Lung (tissue), 11 donors: ENCODE measurements at regions not wholly inside any gene's neighbourhood (a gene's known extent, or its start where the extent isn't known, plus 50 kb on each side); places are given as distances from the start of the nearest gene placed in this dataset.

Experiments
- ATAC-seq: fragments of 200-7000 bp; cut with Tn5 transposase; one replicate; pipeline ENCODE4 v1.9.1; 2020; ENCODE audit warnings: moderate number of reproducible peaks; ENCODE audit not compliant: insufficient read depth, low FRiP score
- DNase-seq, 3 donors: peaks; one replicate each; pipeline ENCODE4 v3.0.0-alpha.2; 2013 to 2017
- H3K27ac ChIP-seq, 2 donors: one replicate each; pipeline ENCODE4 v1.5.1; 2013; ENCODE audit warnings: mild to moderate bottlenecking in 2 of 2, moderate library complexity in 2 of 2, control low read depth in 1 of 2, inconsistent platforms in 1 of 2, low read depth in 1 of 2, low read length in 1 of 2
- H3K27me3 ChIP-seq, 3 donors: one replicate each; pipeline ENCODE4 v1.5.1; 2013; ENCODE audit warnings: low read length in 2 of 3; ENCODE audit not compliant: control insufficient read depth in 3 of 3, insufficient read depth in 3 of 3
- H3K36me3 ChIP-seq, 4 donors: one replicate each; pipeline ENCODE4 v1.5.1; 2013; ENCODE audit warnings: low read length in 4 of 4, mild to moderate bottlenecking in 1 of 4, moderate library complexity in 1 of 4; ENCODE audit not compliant: control insufficient read depth in 4 of 4, insufficient read depth in 4 of 4
- H3K4me1 ChIP-seq, 5 donors: one replicate each; pipeline ENCODE4 v1.5.1; 2013; ENCODE audit warnings: low read length in 5 of 5, mild to moderate bottlenecking in 2 of 5, moderate library complexity in 1 of 5; ENCODE audit not compliant: control insufficient read depth in 5 of 5, insufficient read depth in 5 of 5
- H3K4me3 ChIP-seq: one replicate; pipeline ENCODE4 v1.5.1; 2013; ENCODE audit warnings: mild to moderate bottlenecking, control low read depth, moderate library complexity
- H3K9ac ChIP-seq, 2 donors: one replicate each; pipeline ENCODE4 v1.5.1; 2013; ENCODE audit warnings: low read length in 2 of 2, control low read depth in 1 of 2; ENCODE audit not compliant: insufficient read depth in 1 of 2
- H3K9me3 ChIP-seq, 4 donors: one replicate each; pipeline ENCODE4 v1.5.1; 2013; ENCODE audit warnings: low read length in 3 of 4, mild to moderate bottlenecking in 1 of 4, moderate library complexity in 1 of 4; ENCODE audit not compliant: control insufficient read depth in 4 of 4, insufficient read depth in 3 of 4
- CTCF ChIP-seq: IDR thresholded peaks from 2 replicates; pipeline ENCODE4 v1.5.1; 2012; ENCODE audit warnings: mild to moderate bottlenecking; ENCODE audit errors: control extremely low read depth, extremely low read depth
- WGBS, 2 donors: extraction: QIAGEN DNeasy Blood & Tissue Kit; methylation state at CpG; one replicate each; pipeline ENCODE4 v1.1.7; 2013; 5-methylcytosine and 5-hydroxymethylcytosine counted together
- donor health status: control.
- donor health status: control.
- donor health status: Bipolar disorder and iron deficiency.
- donor health status: healthy.
- donor health status: DM: yes; HTN: yes; CAD: no.

- Histone ChIP-seq H3K4me3 (no peak overlapping the region), H3K4me1 (no peaks in the 10 kb centered on the region), H3K9me3 (no peaks in the 10 kb centered on the region), H3K27ac (no peak overlapping the region), H3K9ac (no peak overlapping the region), H3K36me3 (no peaks in the 10 kb centered on the region), H3K27me3 (no peaks in the 10 kb centered on the region)
- ATAC-seq (no peak), DNase-seq (no peak)
- 78 to 87% methylated on average over 2 of the region's 2 CpGs for WGBS, 2 donors
- TF ChIP-seq CTCF, result no peak
Observed at GRCh38 chr3:17882981-17883380, 140.6 kb upstream of the TBC1D5 start.

DNA sequence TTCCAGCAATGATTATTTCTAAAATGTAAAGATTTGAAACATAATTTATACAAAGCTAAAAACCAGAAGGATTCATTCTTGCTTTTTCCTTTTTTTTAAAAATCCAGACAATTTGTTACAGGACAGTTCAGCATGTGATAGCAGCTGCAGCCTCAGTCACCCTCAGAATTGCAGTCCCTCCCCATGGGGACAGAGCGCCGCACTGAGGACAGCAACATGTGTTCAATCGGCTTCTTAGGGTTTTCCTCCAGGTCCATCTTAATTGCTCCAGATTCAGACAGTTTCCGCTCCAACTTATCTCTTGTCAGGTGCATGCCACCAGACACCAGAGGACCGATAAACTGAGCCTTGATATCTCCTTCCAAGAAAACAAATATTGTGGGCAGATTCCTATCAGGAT lies 134.9 kb upstream of the TBC1D5 start:
- H3K9me3 ChIP-seq, result no peaks in the 10 kb centered on the region
- DNase-seq (no peak), ATAC-seq (no peak)
- WGBS, 2 donors, result 92% methylated on average over 5 of the region's 5 CpGs
- TF ChIP-seq CTCF, result no peak
- no peaks in the 10 kb centered on the region for H3K36me3 ChIP-seq
- H3K27me3 ChIP-seq, result no peaks in the 10 kb centered on the region
- H3K4me1 ChIP-seq, result no peaks in the 10 kb centered on the region
- no peak overlapping the region for H3K27ac ChIP-seq
- no peak overlapping the region for H3K4me3 ChIP-seq
- H3K9ac ChIP-seq, result no peak overlapping the region

GRCh38 chr3:17874636-17875035 lies 132.2 kb upstream of the TBC1D5 start:
- Histone ChIP-seq H3K9me3 (no peaks in the 10 kb centered on the region), H3K4me1 (no peaks in the 10 kb centered on the region), H3K36me3 (no peaks in the 10 kb centered on the region), H3K9ac (no peak overlapping the region), H3K27me3 (no peaks in the 10 kb centered on the region), H3K27ac (no peak overlapping the region), H3K4me3 (no peak overlapping the region)
- no peak for TF ChIP-seq CTCF
- WGBS, 2 donors, result 52 to 61% methylated on average over 1 of the region's 1 CpG
- DNase-seq, result no peak
- no peak for ATAC-seq

- no peak for TF ChIP-seq CTCF
- Histone ChIP-seq H3K9ac (no peak overlapping the region), H3K4me3 (no peak overlapping the region), H3K4me1 (no peaks in the 10 kb centered on the region), H3K27ac (no peak overlapping the region), H3K36me3 (no peaks in the 10 kb centered on the region), H3K9me3 (no peaks in the 10 kb centered on the region), H3K27me3 (no peaks in the 10 kb centered on the region)
- 95 to 97% methylated on average over 13 of the region's 13 CpGs for WGBS, 2 donors
- DNase-seq (no peak), ATAC-seq (no peak)
Observed at GRCh38 chr3:17872457-17872856, 130.0 kb upstream of the TBC1D5 start.
